ENCODE measurements at regions not wholly inside any gene's neighbourhood (a gene's known extent, or its start where the extent isn't known, plus 50 kb on each side); places are given as distances from the start of the nearest gene placed in this dataset.

GRCh38 chr2:58635801-58636375 is 394.8 kb upstream of the FANCL start:
- DNase-seq = peak; percentile 55
- Mint-ChIP-seq H3K36me3 (ENCODE audit: low read depth) (no peaks in the 10 kb centered on the region), H3K4me3 (no peak overlapping the region), H3K27ac (no peak overlapping the region), H3K4me1 (peaks cover 38% of the 10 kb centered on the region), H3K9me3 (no peaks in the 10 kb centered on the region), H3K27me3 (ENCODE audit: insufficient read depth) (no peaks in the 10 kb centered on the region)
- no peak for TF ChIP-seq CTCF (conservative IDR thresholded peaks at IDR 0.05)
- Histone ChIP-seq H3K9me3 (ENCODE audit: control insufficient read depth, low read length) (no peaks in the 10 kb centered on the region), H3K4me3 (ENCODE audit: low read length) (no peak overlapping the region), H3K36me3 (ENCODE audit: control insufficient read depth, insufficient read depth, low read length) (no peaks in the 10 kb centered on the region), H3K27me3 (ENCODE audit: control insufficient read depth, insufficient read depth, low read length, poor library complexity, severe bottlenecking) (no peaks in the 10 kb centered on the region), H3K27ac (ENCODE audit: low read depth, low read length) (no peak overlapping the region), H3K9ac (ENCODE audit: extremely low read depth, low read length, poor library complexity, severe bottlenecking) (no peak overlapping the region), H3K4me1 (ENCODE audit: control insufficient read depth, insufficient read depth, low read length) (peaks cover 5% of the 10 kb centered on the region)
- WGBS, 2 experiments (ENCODE audit: insufficient coverage in 1 of 2, insufficient read length in 1 of 2) = 82% methylated on average over 4 of the region's 5 CpGs; no CpG with 5 or more reads in 1 of the 2 experiments

- Mint-ChIP-seq H3K4me3 (no peak overlapping the region), H3K27me3 (ENCODE audit: insufficient read depth) (no peaks in the 10 kb centered on the region), H3K4me1 (peaks cover 38% of the 10 kb centered on the region), H3K27ac (peak overlapping the region; percentile 79), H3K36me3 (ENCODE audit: low read depth) (no peaks in the 10 kb centered on the region), H3K9me3 (no peaks in the 10 kb centered on the region)
- 28 to 36% methylated on average over 2 to 4 of the region's 4 CpGs for WGBS, 2 experiments (ENCODE audit: insufficient coverage in 1 of 2, insufficient read length in 1 of 2)
- Histone ChIP-seq H3K27ac (ENCODE audit: low read depth, low read length) (no peak overlapping the region), H3K4me1 (ENCODE audit: control insufficient read depth, insufficient read depth, low read length) (peaks cover 5% of the 10 kb centered on the region), H3K36me3 (ENCODE audit: control insufficient read depth, insufficient read depth, low read length) (no peaks in the 10 kb centered on the region), H3K27me3 (ENCODE audit: control insufficient read depth, insufficient read depth, low read length, poor library complexity, severe bottlenecking) (no peaks in the 10 kb centered on the region), H3K4me3 (ENCODE audit: low read length) (no peak overlapping the region), H3K9ac (ENCODE audit: extremely low read depth, low read length, poor library complexity, severe bottlenecking) (no peak overlapping the region), H3K9me3 (ENCODE audit: control insufficient read depth, low read length) (no peaks in the 10 kb centered on the region)
- no peak for TF ChIP-seq CTCF (conservative IDR thresholded peaks at IDR 0.05)
- peak; percentile 67 for DNase-seq
Observed at GRCh38 chr2:58634653-58635370, 393.7 kb upstream of the FANCL start.

- Histone ChIP-seq H3K9me3 (ENCODE audit: control insufficient read depth, low read length) (no peaks in the 10 kb centered on the region), H3K4me3 (ENCODE audit: low read length) (no peak overlapping the region), H3K27me3 (ENCODE audit: control insufficient read depth, insufficient read depth, low read length, poor library complexity, severe bottlenecking) (no peaks in the 10 kb centered on the region), H3K27ac (ENCODE audit: low read depth, low read length) (no peak overlapping the region), H3K9ac (ENCODE audit: extremely low read depth, low read length, poor library complexity, severe bottlenecking) (no peak overlapping the region), H3K4me1 (ENCODE audit: control insufficient read depth, insufficient read depth, low read length) (peaks cover 5% of the 10 kb centered on the region), H3K36me3 (ENCODE audit: control insufficient read depth, insufficient read depth, low read length) (no peaks in the 10 kb centered on the region)
- Mint-ChIP-seq H3K4me3 (no peak overlapping the region), H3K4me1 (peaks cover 45% of the 10 kb centered on the region), H3K36me3 (ENCODE audit: low read depth) (no peaks in the 10 kb centered on the region), H3K9me3 (no peaks in the 10 kb centered on the region), H3K27ac (peak overlapping the region; percentile 91), H3K27me3 (ENCODE audit: insufficient read depth) (no peaks in the 10 kb centered on the region)
- TF ChIP-seq CTCF (conservative IDR thresholded peaks at IDR 0.05) = no peak
- WGBS, 2 experiments (ENCODE audit: insufficient coverage in 1 of 2, insufficient read length in 1 of 2) = 67% methylated on average over 1 to 3 of the region's 3 CpGs
- DNase-seq = no peak
Observed at GRCh38 chr2:58633613-58634365, 392.7 kb upstream of the FANCL start.

All from endodermal cell (in vitro differentiated cells).